CD4-positive, alpha-beta T cell treated with Interleukin-6 for 4 hours (primary cell): ENCODE measurements at regions not wholly inside any gene's neighbourhood (a gene's known extent, or its start where the extent isn't known, plus 50 kb on each side); places are given as distances from the start of the nearest gene placed in this dataset.

ENCODE experiments used
- DNase-seq: peaks from one replicate; pipeline ENCODE4 v3.0.0-alpha.2; 2020; ENCODE audit warnings: mixed read lengths

GRCh38 chr3:117485841-117486240 is 776.3 kb downstream of the TUSC7 start:
- no peak for DNase-seq

- no peak for DNase-seq
Measured at GRCh38 chr3:117486719-117487716, 777.4 kb downstream of the TUSC7 start.

GRCh38 chr3:117488983-117489382 is 779.4 kb downstream of the TUSC7 start:
- DNase-seq = no peak

DNA sequence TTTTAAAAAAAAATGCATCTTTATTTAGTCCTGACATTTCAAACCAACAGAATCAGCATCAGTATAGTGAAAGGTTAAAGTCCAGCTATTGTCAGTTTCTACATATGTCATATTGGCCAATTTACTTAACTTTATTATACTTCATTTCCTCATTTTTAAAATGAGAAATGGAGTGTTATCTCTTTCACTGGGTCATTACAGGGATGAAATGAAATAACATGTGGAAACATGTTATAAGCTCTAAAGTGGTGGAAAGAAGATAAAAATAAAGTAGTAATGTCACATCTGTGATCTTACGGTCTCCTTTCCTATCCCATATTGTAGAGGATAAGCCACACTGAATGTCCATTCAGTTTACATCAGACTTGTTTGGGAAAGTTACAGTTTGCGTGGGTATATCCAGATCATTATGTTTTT is 780.1 kb downstream of the TUSC7 start:
- no peak for DNase-seq

- no peak for DNase-seq
Measured at GRCh38 chr3:117490716-117491115, 781.1 kb downstream of the TUSC7 start.

DNA sequence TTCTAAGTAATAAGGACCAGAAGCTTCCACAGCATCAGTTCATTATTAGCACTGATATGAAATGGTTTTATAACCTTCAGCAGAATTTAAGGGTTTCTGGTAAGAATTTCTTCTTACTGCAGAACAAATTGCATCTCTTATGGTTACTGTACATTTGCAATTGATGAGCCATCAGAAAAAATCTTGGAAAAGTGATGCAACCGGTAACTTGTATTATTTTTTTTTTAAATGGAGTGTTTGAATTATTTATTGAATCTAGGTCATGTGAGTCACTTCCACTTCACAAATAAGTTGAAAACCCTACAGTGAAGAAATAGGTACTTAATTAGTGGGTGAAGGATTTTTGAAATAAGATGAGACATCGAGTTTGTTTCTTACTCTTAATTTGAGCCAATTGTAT is 786.0 kb downstream of the TUSC7 start:
- no peak for DNase-seq

- no peak for DNase-seq
Measured at GRCh38 chr3:117499189-117499870, 789.8 kb downstream of the TUSC7 start.

DNA sequence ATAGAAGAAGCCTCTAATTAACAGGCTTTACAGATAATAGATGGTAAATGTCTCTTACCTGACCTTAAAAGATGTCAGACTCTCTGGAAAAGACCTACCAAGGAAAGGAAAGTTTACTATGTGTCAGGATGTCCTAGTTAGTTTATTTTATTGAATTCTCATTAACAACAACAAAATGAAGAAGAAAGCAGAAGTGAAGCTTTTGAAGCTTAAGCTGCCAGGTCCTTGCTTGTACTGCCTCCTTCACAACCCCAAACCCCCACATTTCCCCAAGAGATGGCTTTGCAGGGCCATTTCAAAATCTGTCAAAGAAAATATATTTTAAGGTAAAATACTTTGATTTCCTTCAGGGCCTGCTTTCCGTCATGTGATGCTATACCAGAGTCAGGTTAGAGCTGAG is 798.4 kb downstream of the TUSC7 start:
- DNase-seq = no peak

GRCh38 chr3:117509858-117510257 is 800.3 kb downstream of the TUSC7 start:
- no peak for DNase-seq

- no peak for DNase-seq
Measured at GRCh38 chr3:117510396-117510795, 800.8 kb downstream of the TUSC7 start.

GRCh38 chr3:117512975-117513374 is 803.4 kb downstream of the TUSC7 start:
- DNase-seq = no peak

GRCh38 chr3:117515309-117515708 is 805.7 kb downstream of the TUSC7 start:
- no peak for DNase-seq

- no peak for DNase-seq
Measured at GRCh38 chr3:117518364-117518763, 808.8 kb downstream of the TUSC7 start.

- no peak for DNase-seq
Measured at GRCh38 chr3:117519776-117520175, 810.2 kb downstream of the TUSC7 start.

DNA sequence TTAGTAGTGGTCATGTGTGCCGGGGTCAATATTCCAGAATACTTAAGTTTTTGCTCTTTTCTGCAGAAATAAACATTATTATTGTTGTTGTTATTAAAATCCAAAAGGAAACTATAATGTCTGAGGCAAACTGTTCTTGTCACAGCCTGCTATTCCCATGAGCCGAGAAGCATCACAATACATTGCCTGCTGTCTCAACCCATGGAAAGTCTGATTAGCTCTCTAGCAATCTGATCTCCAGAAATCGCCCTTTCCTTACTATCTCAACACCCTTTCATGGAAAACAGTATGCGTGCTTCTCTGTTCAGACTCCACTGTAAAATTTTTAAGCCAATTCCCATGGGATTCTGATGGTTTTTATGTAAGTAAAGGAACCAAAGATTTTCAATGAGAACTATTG is 811.0 kb downstream of the TUSC7 start:
- no peak for DNase-seq

DNA sequence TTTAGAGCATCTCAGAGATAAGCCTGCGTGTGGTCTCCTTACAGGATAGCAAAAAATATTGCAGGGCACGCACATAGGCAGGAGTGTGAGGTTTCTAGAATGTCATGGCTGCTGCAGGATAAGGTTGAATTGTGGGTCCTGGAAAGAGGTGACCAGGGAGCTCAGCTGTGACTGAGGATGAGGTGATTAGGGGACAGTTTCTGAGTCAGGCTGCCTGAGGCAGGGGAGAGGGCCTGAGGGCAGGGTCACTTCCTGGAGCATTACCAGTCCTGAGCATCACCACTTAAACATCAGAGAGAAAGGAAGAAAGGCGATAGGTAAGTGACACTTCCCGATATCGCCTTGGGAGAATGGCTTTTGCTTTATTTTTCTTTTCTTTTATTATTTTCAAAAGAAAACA is 813.8 kb downstream of the TUSC7 start:
- no peak for DNase-seq

- no peak for DNase-seq
Measured at GRCh38 chr3:117524890-117525289, 815.3 kb downstream of the TUSC7 start.

DNA sequence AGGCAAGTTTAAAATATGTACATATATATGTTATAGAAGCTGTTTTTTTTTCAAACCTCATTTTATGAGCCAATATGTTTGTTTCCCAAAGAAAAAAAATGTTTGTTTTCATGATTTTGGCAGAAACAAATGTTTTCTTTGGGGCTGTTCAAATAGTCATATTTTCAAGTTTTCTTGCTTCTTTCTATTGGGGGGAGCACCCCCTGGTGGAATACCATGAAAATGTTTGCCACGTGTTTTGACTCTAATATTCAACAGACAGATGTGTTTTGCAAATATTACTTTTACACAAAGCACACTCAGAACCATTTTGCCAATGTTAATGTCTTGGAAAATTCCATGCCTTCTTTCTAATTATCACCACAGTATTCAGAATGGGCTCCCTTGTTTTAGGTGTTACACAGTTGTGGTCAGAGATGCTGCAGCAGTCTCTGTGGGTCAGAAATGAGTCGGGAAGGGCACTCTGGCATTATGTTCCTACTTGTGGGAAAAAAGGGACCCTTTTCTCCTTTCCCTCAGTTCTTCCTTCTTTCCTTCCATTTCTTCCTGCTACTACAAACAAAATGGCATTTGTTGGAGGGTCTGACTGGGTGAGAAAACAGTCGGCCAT is 817.0 kb downstream of the TUSC7 start:
- no peak for DNase-seq

DNA sequence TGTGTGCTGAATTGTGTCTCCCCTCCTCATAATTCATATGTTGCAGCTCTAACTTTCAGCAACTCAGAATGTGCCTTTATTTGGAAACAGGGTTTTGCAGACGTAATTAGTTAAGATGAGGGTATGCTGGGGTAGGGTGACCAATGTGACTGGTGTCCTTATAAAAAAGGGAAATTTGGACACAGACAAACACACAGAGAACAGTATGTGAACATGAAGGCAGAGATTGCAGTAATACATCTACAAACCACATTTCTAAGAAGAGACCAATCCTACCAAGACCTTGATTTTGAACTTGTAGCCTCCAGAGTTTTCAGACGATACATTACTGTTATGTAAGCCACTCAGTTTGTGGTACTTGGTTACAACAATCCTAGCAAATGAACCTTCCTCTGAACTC is 817.8 kb downstream of the TUSC7 start:
- DNase-seq = no peak

DNA sequence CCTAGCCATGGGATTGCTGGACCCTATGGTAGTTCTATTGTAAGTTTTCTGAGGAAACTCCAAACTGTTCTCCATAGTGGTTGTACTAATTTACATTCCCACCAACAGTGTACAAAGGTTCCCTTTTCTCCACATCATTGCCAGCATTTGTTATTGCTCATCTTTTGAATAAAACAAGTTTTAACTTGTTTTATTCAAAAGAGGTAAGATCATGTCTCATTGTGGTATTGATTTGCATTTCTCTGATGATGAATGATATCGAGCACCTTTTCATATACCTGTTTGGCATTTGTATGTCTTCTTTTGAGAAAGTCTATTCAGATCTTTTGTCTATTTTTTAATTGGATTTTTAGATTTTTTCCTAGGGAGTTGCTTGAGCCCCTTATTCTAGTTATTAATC is 819.1 kb downstream of the TUSC7 start:
- no peak for DNase-seq

DNA sequence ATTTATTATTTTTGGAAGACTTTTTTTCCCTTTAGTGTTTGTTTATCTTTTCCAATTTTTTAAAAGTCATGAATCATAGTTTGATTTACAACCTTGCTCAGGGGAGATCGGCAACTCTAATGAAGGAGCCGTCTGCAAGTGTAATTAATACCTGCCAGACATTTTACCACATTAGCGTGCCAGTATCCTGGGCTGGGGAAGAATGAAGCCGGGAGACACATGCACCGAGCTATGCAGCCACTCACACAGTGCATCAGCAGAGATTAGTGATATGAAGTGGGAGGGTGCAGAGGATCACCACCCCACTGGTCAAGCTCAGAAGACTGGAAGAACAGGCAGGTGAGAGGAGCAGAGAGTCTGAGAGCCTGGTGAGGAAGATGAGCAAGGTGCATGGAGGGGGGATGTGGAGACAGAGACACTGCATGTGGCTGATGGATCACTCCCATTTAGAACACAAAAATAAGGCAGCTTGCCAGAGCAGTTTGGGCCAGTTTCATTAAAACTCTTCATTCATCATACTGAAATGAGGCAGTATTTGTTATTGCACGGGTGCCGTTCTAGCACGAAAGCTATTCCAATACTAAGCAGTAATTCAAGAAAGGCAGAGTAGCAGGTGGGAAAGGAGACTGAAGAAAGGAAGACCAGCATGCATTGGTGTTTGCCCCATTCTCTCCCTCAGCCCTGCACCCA is 821.6 kb downstream of the TUSC7 start:
- no peak for DNase-seq

- no peak for DNase-seq
Measured at GRCh38 chr3:117532268-117532667, 822.7 kb downstream of the TUSC7 start.

DNA sequence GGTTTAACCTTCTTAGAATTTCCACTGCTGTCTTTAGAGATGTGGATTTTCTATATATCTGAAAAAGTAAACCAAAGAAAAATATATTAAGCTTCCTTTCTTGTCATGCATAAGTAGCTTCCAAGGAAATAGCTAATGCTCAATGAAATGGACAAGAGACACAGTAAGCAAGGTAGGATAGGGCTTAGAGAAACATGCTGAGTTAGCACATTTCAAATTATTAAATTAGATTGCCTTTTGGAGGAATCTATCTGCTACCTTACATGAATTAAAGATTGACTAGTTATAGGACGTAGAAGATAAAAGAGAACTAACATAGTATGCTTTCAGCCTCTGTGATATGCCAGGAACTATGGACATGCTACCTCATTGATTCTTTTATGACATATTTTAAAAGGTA is 824.6 kb downstream of the TUSC7 start:
- no peak for DNase-seq
